ENCODE measurements at regions not wholly inside any gene's neighbourhood (a gene's known extent, or its start where the extent isn't known, plus 50 kb on each side); places are given as distances from the start of the nearest gene placed in this dataset.

DNA sequence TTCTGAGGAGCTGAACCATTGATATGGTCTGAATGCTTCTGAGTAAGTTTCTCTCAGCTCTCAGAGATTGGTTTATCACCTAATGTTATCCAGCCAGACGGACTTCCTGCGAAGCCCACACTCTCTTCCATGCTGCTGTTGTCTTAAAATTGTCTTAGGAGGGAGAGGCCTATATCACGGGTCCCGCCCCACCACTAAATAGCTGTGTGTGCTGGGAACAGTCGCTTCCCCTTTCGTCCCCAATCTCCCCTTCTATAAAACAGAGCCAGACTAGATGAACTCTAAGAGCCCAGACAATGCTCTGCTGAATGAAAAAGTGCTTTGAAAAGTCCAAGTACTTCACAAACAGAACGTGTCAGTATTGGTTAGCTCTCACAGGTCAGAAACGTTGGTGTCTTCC lies 81.4 kb upstream of the AKIP1 start:
- TF ChIP-seq POLR2AphosphoS5 (IDR thresholded peaks at IDR 0.05; ENCODE audit: low read depth, low read length) (no peak), TAF1 (IDR thresholded peaks at IDR 0.05; ENCODE audit: borderline replicate concordance, low read depth, low read length) (no peak), POLR2A (IDR thresholded peaks at IDR 0.05; ENCODE audit: low read depth, low read length) (no peak)
- no peak for DNase-seq (ENCODE audit: insufficient read length)
- FAIRE-seq = no peak

DNA sequence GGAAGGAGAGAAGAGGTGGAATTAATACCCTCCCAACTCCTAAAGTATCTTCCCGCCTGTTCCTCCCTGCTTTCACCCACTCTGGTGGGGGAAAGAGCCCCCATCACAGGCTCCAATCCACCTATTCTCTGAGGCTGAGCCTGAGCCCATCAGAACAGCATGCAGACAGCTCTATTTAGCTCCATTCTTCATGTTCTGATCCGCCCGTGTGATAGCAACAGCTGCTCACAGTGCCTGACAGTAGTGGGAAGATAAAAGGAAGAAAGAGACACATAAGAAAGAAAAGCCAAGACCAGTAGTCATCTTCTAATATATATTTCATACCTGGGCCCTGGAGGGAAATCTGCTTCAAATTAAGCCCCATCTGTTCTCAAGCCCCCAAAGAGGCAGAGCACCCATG lies 80.3 kb upstream of the AKIP1 start:
- no peak for TF ChIP-seq TAF1 (IDR thresholded peaks at IDR 0.05; ENCODE audit: borderline replicate concordance, low read depth, low read length)
- no peak for TF ChIP-seq POLR2A (IDR thresholded peaks at IDR 0.05; ENCODE audit: low read depth, low read length)
- no peak for TF ChIP-seq POLR2AphosphoS5 (IDR thresholded peaks at IDR 0.05; ENCODE audit: low read depth, low read length)
- DNase-seq (ENCODE audit: insufficient read length) = no peak
- FAIRE-seq = no peak

DNA sequence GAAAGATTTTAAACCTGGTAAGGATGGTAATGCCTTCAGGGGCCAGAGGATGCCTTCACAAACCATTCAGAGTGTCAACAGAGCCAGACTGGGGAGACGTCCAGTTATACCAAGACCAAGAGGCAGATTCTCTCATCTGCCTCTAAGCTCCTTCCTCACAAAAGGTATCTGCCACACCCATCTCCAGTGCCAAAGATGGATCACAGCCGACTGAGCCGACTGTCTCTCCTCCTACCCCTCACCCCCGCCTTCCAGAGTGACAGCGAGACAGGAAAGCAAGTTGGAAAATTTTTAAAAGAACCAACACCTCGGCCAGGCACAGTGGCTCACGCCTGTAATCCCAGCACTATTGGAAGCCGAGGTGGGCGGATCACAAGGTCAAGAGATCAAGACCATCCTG lies 79.1 kb upstream of the AKIP1 start:
- FAIRE-seq = peak; percentile 68
- no peak for DNase-seq (ENCODE audit: insufficient read length)

DNA sequence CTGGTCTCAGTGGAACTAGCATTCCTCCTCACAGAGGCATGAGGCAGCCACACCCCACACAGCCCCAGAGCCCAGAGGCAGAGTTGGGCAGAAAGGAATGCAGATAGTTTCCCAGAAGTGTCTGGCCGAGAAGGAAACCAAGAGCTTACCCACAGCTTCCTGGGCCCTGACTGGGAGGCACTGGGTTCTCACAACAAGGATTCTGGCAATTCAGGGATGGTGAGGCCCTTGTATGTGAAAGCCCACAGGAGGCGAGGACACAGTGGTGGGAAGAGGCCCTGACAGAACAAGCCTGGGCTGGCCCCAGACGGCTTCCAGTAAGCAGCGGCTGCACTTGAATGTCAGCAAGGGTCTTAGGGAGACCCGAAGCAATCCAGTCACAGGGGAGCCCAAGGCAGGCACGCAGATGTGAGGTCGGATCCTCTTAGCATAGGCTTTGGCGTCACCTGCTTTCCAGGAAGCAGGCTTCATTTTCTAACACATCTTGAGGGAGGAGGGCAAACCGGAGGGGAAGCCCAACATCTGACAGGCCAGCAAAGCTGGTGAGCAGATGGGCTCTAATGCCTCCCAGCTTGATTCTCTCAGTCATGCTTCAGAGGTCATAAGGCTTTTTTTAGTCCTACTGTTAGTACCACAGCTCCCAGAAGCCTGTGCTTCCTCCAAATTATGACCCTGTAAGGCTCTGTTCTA lies 78.3 kb upstream of the AKIP1 start:
- FAIRE-seq (peak; percentile 100), DNase-seq (ENCODE audit: insufficient read length) (peak; percentile 50)
- TF ChIP-seq TAF1 (IDR thresholded peaks at IDR 0.05; ENCODE audit: borderline replicate concordance, low read depth, low read length) (0 out of 2 replicates have a peak, but pooled peaks have one; percentile 64), POLR2A (IDR thresholded peaks at IDR 0.05; ENCODE audit: low read depth, low read length) (peak; percentile 71), POLR2AphosphoS5 (IDR thresholded peaks at IDR 0.05; ENCODE audit: low read depth, low read length) (peak; percentile 53)

More for the DNA sequence above, 79.1 kb upstream of the AKIP1 start:
- TF ChIP-seq POLR2A (IDR thresholded peaks at IDR 0.05; ENCODE audit: low read depth, low read length) = no peak
- no peak for TF ChIP-seq TAF1 (IDR thresholded peaks at IDR 0.05; ENCODE audit: borderline replicate concordance, low read depth, low read length)
- no peak for TF ChIP-seq POLR2AphosphoS5 (IDR thresholded peaks at IDR 0.05; ENCODE audit: low read depth, low read length)

DNA sequence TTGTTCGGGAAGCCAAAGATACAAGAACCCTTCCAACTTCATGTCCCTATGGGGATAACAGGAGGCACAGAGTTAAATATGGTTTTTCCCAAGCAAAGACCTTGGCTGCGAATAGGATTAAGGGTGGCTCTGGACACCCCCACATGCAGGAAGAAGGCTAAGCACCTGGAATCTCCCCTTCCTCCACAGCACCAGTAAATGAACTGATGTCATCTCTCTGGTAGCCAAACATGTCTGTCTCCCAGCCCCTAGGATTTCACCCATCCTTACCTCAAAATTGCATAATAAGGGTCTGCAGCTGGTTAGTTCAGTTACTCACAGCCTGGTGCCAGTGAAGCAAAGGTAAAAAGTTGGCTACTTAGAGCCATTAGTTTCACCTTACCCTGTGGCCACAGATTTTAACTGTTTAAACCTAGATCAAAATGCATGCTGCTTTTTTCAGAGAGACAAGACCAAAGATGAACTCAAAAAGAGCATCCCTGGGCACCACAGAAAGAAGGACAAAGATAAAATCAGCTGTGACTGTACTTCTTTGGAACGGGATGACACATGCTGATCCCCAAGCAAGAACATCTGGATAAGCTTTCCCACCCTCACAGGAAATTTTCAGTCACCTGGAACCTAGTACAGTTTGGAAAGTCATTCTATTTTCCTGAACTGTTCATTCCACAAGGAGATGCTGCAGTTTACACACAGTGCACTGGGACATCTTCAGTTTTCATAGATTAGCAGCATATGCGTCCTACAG lies 77.2 kb upstream of the AKIP1 start:
- no peak for TF ChIP-seq POLR2A (IDR thresholded peaks at IDR 0.05; ENCODE audit: low read depth, low read length)
- no peak for FAIRE-seq
- no peak for DNase-seq (ENCODE audit: insufficient read length)

DNA sequence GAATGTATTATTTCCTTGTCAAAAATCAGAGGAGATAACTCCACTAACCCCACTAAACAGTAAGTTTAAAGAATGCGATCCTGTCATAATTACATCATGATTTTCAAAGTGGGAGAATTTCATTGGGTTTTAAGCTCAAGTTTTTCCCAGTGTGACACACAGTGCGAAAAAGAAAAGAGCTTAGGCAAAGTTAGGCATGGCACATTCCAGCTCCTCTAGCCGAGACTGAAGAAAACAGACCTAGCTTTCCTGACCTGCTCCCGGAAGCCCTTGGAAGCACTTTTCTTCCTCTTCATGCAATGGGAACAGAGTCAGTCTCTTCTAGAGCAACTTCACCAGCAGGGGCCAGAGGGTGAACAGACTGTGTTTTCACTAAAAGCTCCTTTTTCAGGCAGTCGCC lies 76.6 kb upstream of the AKIP1 start:
- peak; percentile 90 for FAIRE-seq
- no peak for TF ChIP-seq TAF1 (IDR thresholded peaks at IDR 0.05; ENCODE audit: borderline replicate concordance, low read depth, low read length)
- no peak for TF ChIP-seq POLR2AphosphoS5 (IDR thresholded peaks at IDR 0.05; ENCODE audit: low read depth, low read length)
- TF ChIP-seq POLR2A (IDR thresholded peaks at IDR 0.05; ENCODE audit: low read depth, low read length) = no peak

DNA sequence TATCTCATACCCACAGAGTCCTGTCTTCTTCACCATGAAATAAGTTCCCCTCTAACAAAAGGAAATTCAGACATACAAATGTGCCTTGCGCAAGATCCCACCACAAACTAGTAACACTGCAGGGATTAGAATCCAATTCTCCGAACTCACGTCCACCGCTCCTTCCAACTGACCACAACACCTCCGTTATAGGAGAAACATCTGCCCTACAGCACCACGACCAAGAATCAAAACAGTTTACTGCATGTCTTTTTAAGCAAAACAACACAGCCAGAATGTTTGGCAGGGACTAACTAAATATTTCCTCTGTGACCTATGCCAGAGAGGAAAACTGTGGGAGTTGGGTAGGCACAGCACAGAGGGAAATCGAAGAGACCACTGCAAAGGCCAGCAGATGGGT lies 72.7 kb upstream of the AKIP1 start:
- TF ChIP-seq POLR2A (IDR thresholded peaks at IDR 0.05; ENCODE audit: low read depth, low read length) (no peak), POLR2AphosphoS5 (IDR thresholded peaks at IDR 0.05; ENCODE audit: low read depth, low read length) (no peak), TAF1 (IDR thresholded peaks at IDR 0.05; ENCODE audit: borderline replicate concordance, low read depth, low read length) (no peak)
- DNase-seq (ENCODE audit: insufficient read length) (no peak), FAIRE-seq (peak; percentile 42)

More for the DNA sequence above, 76.6 kb upstream of the AKIP1 start:
- no peak for DNase-seq (ENCODE audit: insufficient read length)

DNA sequence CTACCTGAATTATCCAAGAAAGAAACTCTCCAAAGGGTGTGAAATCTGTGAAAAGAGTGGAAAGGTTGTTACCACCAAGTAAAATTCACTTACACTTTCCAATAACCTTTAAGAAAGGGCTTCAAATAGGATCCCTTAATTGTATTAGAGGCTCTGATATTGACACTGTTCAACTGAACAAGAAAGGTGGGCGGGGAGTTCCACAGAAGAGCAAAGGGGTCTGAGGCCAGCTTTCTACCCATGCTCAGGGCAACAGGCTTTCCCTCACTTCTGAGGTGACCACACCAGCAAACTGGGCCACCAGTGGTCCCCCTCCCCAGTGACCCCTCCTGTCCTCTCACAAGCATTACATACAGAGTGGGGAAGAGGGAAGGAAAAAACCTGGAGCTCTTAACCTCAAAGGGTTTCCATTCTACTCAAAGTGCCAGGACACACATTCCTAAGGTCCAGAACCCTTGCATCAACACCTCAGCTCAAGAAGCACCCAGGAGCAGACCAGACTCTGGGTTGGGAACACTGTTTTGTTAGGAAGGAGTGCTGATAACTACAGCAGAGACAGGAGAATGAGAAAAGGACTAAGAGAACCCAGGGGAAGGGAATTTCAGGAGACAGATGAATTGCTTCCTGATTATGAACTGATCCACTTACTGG lies 71.6 kb upstream of the AKIP1 start:
- DNase-seq (ENCODE audit: insufficient read length) (no peak), FAIRE-seq (no peak)
- TF ChIP-seq TAF1 (IDR thresholded peaks at IDR 0.05; ENCODE audit: borderline replicate concordance, low read depth, low read length) (no peak), POLR2A (IDR thresholded peaks at IDR 0.05; ENCODE audit: low read depth, low read length) (no peak), POLR2AphosphoS5 (IDR thresholded peaks at IDR 0.05; ENCODE audit: low read depth, low read length) (no peak)

DNA sequence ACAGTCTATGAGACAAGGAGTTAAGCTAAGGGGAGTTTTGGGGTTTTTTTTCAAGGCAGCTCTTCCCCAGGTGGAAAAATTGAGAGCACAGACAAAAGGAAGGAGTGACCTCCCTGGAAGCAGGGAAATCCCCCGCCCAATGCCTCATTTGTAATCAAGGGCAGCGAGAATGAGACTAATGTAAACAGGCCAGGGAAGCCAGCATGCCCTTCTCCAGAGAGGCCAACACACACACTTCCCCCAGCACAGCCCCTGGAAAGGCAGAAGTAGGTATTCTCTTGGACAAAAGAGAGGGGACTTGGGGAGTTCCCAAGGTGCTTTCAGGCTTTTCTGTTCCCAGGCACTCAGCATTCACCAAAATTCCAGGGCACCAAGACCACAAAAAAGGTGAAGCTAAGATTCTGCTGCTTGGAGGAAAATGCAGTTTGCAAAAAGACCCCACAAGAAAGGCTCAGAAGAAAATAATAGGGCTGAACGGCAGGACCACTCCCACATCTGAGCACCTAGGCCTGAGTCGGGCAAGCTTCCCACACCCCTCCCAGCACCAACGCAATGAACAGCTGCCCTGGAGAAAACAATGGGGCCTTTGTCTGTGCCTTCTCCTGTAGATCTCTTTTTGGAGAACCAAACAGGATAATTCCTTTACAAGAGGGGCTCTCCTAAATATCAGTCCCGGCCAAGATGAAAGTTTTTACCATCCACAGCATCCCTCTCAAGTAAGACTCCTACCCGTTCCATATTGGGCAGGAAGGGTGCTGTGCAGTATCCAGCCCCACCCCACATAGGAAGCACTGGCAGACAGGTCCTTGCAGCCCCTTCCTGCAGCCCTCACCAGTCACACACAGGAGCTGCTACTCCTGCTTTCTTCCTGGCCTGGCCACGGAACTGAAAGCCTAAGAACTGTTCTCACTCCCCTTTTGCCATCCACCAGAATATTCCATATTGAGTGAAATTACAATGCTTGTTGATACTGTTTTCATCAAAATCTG lies 70.7 kb upstream of the AKIP1 start:
- no peak for TF ChIP-seq POLR2A (IDR thresholded peaks at IDR 0.05; ENCODE audit: low read depth, low read length)
- no peak for TF ChIP-seq POLR2AphosphoS5 (IDR thresholded peaks at IDR 0.05; ENCODE audit: low read depth, low read length)
- FAIRE-seq = peak; percentile 91
- DNase-seq (ENCODE audit: insufficient read length) = no peak

DNA sequence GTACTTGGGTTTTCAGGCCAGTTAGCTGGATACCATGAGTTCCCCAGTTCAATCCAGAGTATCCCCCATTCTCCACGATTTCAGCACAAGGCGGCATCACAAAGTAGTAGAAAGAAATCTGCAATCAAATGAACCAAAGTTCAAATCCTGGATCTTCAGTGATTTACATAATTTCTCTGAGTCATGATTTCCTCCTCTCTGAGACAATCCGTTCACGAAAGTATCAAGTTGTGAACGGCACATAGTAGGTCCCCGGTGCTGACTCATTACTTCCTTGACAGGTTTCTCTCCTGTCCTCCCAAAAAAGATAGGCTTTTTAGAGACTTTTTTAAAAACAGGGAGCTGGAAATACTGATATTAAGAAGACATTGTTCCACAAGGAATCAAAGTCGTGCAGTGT lies 69.1 kb upstream of the AKIP1 start:
- FAIRE-seq (no peak), DNase-seq (ENCODE audit: insufficient read length) (no peak)
- TF ChIP-seq POLR2AphosphoS5 (IDR thresholded peaks at IDR 0.05; ENCODE audit: low read depth, low read length) (no peak), POLR2A (IDR thresholded peaks at IDR 0.05; ENCODE audit: low read depth, low read length) (no peak)

DNA sequence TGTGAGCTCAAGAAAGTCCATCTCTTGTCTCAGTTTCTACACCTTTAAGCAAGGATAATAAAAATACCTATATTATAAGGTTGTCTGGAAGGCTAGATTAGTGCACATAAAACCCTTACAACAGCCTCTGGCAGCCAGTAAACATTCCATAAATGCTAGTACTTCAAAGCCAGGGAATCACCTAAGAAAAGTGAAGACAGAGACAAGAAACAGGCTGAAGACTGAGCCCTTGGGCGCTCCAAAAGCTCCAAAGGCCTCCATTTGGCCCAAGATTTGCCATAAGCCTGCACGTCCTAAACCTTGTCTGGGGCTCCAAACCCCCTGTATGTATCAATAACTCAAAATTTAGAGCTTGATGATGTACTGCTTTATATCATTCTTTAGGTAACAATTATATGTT lies 52.2 kb upstream of the AKIP1 start:
- TF ChIP-seq TAF1 (IDR thresholded peaks at IDR 0.05; ENCODE audit: borderline replicate concordance, low read depth, low read length) (no peak), POLR2AphosphoS5 (IDR thresholded peaks at IDR 0.05; ENCODE audit: low read depth, low read length) (no peak)
- no peak for FAIRE-seq
- no peak for DNase-seq (ENCODE audit: insufficient read length)

Data from GM12892 (cell line).